ENCODE measurements at regions not wholly inside any gene's neighbourhood (a gene's known extent, or its start where the extent isn't known, plus 50 kb on each side); places are given as distances from the start of the nearest gene placed in this dataset.

DNA sequence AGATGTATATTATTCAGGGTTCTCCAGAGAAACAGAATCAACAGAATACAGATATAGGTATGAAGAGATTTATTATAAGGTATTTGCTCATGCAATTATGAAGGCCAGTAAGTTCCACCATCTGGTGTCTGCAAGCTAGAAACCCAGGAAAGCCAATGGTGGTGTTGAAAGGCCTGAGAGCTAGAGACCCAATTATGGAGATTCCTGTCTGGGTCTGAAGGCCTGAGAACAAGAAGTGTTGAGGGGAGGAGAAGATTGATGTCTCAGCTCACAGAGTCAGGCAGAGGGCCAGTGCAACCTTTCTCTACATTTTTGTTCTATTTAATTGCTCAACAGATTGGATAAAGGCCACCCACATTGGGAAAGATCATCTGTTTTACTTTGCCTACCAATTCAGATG lies 524.2 kb upstream of the CRIM1 start:
- TF ChIP-seq, protein P1, sequence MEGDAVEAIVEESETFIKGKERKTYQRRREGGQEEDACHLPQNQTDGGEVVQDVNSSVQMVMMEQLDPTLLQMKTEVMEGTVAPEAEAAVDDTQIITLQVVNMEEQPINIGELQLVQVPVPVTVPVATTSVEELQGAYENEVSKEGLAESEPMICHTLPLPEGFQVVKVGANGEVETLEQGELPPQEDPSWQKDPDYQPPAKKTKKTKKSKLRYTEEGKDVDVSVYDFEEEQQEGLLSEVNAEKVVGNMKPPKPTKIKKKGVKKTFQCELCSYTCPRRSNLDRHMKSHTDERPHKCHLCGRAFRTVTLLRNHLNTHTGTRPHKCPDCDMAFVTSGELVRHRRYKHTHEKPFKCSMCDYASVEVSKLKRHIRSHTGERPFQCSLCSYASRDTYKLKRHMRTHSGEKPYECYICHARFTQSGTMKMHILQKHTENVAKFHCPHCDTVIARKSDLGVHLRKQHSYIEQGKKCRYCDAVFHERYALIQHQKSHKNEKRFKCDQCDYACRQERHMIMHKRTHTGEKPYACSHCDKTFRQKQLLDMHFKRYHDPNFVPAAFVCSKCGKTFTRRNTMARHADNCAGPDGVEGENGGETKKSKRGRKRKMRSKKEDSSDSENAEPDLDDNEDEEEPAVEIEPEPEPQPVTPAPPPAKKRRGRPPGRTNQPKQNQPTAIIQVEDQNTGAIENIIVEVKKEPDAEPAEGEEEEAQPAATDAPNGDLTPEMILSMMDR (conservative IDR thresholded peaks at IDR 0.05; ENCODE audit: low read length): no peak
- no peak for TF ChIP-seq EZH2phosphoT487 (IDR thresholded peaks at IDR 0.05; ENCODE audit: borderline replicate concordance, low read depth, low read length)

Measured in OCI-LY7 (cell line).